ENCODE measurements at regions not wholly inside any gene's neighbourhood (a gene's known extent, or its start where the extent isn't known, plus 50 kb on each side); places are given as distances from the start of the nearest gene placed in this dataset.

DNA sequence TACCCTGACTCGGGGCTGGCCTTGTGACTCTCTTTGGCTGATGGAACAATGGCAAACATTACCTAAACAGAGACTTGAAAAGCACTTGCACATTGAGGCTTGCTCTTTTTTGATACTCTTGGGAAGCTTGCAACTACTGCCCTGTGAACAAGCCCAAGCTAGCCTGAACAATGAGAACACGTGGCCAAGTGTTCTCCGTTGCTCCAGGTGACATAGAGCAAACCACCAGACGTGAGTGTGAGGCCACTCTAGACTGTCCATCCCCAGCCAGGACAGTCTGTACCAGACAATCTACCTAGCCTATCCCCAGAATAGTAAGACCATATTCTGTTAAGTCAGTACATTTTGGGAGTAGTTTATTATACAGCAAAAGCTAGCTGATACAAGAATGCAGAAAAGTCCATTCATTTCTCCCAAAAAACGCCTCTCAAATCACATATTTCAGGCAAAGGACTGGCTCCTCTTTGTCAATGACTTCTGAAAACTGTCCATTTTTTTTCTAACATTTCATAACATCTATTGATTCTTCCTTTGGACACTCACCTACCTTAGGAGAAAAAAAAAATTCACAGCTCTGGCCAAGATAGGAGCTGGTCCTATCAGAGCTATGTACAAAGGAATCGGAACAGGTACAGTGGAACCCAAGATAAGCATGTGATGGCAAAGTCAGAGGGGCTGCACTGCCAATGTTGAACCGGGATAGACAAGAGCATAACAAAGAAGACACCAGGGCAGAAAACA is 142.1 kb upstream of the PKDCC start:
- DNase-seq = no peak

DNA sequence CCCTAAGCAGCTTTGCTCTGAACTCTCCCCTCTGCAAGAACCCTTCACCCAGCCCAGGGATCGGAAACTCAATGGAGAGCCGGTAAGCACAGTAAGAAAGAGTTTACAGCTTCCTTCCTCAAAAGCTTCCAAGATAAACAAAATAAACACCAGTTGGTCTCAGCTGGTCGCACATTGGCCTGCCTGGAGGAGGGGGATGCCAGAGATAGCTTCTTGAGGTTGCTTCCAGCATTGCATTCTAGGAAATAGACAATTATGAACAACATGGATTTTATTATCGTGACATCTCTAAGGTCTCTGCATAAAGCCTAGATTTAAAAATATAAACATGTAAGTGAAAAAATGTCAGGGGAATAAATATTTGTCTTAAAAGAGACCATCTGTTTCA is 141.5 kb upstream of the PKDCC start:
- DNase-seq = no peak

GRCh38 chr2:41907141-41907540 is 140.7 kb upstream of the PKDCC start:
- no peak for DNase-seq

DNA sequence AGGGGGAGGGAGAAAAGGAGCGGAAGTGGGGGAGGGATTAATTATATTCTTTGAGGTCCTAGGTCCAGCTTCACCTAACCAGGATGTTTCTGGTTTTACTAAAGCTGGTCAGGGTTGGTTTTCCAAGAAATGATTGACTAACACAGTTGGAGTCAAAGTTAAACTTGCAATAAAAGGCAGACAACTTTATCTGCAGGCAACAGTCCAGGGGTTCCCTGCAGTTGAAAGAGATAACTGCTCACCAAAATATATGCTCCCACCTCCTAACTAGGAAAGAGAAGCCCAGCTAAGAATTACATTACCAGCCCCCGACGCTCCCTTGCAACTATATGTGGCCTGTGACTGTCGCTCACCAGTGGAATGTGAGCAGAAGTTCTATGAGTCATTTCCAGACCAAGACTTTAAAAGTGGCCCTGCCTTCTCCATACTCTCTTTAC is 140.0 kb upstream of the PKDCC start:
- DNase-seq = no peak

GRCh38 chr2:41908349-41908748 is 139.5 kb upstream of the PKDCC start:
- DNase-seq = no peak

DNA sequence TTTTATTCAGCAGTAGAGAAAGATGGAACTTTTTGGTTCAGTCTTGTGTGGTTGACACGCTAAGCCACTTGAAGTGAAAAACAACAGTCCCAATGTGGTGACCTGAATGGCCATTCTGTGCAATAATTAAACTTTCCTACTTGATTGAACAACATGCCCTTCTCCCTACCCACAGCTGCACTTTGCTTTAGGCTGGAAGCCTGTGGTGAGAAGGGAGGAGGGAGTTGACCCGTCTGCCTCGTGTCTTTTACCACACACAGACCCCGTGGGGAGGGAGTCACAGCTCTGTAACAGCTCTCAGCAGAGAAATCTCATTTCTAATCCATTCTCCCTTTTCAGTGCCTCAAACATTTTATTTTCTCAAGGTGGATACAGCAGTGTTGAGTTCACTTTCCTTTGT is 138.2 kb upstream of the PKDCC start:
- DNase-seq = no peak

GRCh38 chr2:41910126-41910525 is 137.7 kb upstream of the PKDCC start:
- no peak for DNase-seq

DNA sequence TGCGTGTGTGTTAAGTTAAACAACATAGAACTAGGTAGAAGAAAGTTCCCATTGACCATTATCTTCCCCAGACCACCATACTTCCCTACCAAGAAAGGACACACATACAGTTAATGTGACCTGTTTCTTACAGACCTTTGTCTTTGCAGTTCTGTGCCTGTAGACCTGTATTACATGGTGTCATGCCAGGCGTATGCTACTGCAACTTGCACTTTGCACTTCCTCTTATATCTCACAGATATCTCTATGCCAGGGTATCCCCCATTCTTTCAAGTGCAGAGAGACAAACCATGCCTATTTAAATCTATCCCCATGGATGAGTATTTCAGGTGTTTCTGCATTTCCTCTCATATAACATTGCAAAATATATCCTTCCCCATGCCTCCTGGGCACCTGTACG is 136.8 kb upstream of the PKDCC start:
- no peak for DNase-seq

DNA sequence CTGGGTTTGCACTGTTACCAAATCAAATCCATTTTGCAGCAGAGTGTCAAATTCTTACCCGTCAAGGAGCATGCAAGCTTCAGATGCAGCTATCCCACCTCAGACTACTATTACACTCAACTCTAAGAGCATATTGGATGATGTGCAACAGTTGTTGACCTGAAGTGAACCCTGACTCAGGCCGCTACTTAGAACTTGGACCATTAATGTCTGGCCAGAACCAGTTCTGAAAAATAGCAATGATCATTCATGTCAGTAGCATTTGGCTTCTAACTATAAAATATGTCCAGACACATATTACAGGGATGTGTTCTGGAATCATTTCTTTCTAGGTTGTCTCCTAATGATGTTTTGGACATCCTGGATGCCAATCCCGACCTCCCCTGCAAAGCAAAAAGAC is 135.5 kb upstream of the PKDCC start:
- no peak for DNase-seq

GRCh38 chr2:41912776-41913175 is 135.0 kb upstream of the PKDCC start:
- DNase-seq = no peak

DNA sequence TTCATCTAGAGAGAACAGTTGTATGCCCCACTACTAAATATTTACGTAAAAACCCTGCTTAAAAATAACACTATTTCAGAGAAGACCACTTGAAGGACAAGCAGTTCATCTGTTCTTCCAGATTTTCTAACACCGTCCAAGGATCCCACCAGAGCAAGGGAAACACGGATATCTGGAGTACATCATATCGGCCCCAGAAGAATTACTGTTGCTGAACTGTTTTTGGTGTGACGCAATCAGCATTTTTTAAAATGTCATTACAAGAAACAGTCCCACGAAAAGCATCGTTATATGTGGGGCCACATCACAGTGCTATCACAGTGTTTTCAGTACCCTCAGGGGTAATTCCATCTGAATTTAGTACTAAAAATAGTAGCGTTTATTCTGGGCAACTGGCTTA is 134.5 kb upstream of the PKDCC start:
- no peak for DNase-seq

DNA sequence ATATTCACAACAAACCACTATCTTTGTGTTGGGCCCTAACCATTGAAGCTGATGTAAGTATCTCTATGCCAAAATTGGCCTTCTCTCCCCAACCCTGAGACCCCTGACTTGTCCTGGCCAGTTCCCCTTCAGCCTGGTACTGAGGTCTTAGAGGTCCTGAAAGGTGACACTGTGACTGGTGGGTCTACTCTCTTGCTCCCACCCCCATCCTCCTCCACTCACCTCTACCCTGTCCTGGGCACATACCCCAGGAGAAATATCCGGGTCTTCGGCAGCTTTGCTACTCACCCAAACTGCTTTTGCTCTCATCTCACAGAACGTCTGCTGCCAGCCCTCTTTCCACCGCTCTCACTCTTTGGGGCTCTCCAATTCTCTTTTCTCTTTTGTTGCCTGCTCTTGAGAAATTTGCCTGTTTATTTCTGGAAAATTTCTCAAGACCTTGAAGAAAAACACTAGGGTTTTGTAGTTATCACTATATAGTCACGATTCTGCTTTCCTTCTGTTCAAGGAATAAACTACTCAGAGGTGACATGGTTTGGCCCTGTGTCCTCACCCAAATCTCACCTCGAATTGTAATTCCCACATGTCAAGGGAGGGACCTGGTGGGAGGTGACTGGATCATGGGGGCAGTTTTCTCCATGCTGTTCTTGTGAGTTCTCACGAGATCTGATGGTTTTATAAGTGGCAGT is 133.8 kb upstream of the PKDCC start:
- DNase-seq = no peak

GRCh38 chr2:41914936-41915335 is 132.9 kb upstream of the PKDCC start:
- no peak for DNase-seq

DNA sequence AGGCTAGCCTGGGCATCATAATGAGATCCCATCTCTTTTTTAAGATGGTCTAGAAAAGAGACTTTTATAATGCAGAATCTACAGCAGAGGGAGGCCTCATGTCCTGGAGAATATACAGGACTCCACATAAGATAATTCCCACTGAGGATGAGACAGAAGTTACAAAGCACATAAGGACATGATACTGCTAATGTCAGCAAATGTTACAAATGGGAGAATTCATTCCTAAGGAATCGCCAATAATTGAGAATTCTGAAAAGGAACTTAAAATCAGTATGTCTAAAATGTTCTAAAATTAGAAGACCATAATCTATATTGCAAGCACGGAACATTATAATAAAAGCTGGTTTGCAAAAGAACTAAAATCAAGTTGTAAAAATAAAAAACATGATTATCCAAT is 131.6 kb upstream of the PKDCC start:
- DNase-seq = no peak

- no peak for DNase-seq
These were observed 130.2 kb upstream of the PKDCC start for GRCh38 chr2:41917587-41917986.

DNA sequence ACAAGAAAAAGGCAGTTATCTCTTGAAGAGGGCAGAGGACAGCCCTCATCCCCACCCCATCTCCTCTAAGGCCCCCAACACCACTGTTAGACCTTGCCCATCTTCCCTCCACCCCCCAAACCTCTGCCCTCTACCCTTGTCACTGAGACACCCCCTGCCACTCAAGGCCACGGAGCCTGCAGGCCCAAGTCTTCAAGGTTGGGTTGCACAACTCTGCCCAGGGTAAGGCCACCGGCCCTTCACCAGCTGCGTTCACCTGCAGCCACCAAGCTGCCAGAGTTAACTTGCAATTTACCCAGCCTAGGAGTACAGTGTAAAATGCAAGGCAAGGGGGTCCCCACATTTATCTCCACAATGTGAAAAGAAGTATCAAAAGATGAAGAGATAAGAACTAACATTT is 128.7 kb upstream of the PKDCC start:
- DNase-seq = no peak

GRCh38 chr2:41920181-41920580 is 127.6 kb upstream of the PKDCC start:
- DNase-seq = no peak

DNA sequence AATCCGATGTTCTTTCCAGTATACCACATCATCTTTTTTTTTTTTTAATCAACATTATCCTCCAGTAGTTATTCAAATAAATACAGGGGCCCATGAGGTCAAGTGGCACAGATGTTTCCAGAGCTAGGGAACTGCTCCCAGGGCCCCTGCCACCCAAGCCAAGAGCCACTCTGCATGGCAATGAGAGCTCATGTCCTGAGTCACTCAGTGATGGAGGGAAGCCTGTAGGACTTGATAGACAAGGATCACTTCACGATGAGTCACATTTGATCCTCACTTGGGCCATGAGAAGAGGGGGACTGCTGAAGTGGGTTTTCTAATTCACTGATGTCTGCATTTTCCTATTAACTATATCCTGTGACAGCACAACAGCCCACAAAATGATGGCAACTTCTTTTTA is 127.0 kb upstream of the PKDCC start:
- DNase-seq = no peak

DNA sequence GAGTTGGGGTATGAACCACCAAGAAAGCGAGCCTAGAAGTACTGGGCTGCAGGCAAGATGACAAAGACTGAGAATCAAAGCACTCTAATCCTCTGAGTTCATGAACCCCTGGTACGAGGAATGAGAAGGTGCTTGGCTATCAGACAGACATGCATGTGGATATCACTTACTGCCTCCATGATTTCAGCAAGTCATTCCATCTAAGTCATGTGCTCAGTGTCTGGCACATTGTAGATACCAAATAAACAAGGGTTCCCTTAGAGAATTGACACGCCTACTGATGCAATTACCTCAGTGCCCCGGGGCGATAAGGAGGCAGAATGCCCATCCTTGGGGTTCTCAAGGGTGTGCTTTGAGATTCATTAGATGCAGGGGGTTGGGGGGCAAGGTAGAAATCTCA is 125.6 kb upstream of the PKDCC start:
- DNase-seq = no peak

- DNase-seq = no peak
These were observed 124.5 kb upstream of the PKDCC start for GRCh38 chr2:41923156-41923786.

DNA sequence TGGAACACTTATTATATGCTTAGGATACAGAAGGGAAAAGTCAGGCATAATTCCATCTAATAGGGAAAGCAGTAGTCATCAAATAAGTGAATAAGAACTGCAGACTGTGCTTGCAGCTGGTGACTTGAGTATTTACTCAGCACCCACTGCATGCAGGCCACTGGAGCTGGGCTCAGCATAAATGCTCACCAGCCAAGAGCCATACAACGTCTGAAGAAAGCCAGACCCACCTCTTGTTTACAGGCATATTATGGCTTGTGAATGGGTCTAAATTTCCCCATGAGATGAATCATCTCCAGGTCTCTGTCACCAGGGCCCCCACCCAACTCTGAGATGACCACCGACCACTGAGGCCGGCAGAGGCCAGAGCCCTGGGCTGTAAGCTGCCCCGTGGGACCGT is 123.8 kb upstream of the PKDCC start:
- DNase-seq = no peak

- DNase-seq = no peak
These were observed 123.0 kb upstream of the PKDCC start for GRCh38 chr2:41924709-41925408.

GRCh38 chr2:41925712-41926111 is 122.1 kb upstream of the PKDCC start:
- no peak for DNase-seq
